Osteoblast (primary cell): ENCODE measurements at regions not wholly inside any gene's neighbourhood (a gene's known extent, or its start where the extent isn't known, plus 50 kb on each side); places are given as distances from the start of the nearest gene placed in this dataset.
"Not testable (repeated sequence)": the region's sequence is repeated elsewhere in the genome, so short reads cannot be mapped to it uniquely, and the experiment has no call there.

Experiments
- DNase-seq: peaks from one replicate; pipeline ENCODE4 v3.0.0; 2011; ENCODE audit warnings: low spot score, mixed read lengths; ENCODE audit not compliant: insufficient read length; ENCODE audit errors: missing footprints
- H2AFZ ChIP-seq: 2 replicates; pipeline ENCODE4 v1.6.0; 2011; ENCODE audit warnings: mild to moderate bottlenecking, low read length
- H3K27ac ChIP-seq: 2 replicates; pipeline ENCODE4 v1.5.1; 2011; ENCODE audit warnings: mild to moderate bottlenecking, low read depth, low read length, moderate library complexity
- H3K27me3 ChIP-seq: 2 replicates; pipeline ENCODE4 v1.6.0; 2012; ENCODE audit warnings: mild to moderate bottlenecking, control low read depth, inconsistent platforms, low read length, moderate library complexity; ENCODE audit not compliant: insufficient read depth
- H3K36me3 ChIP-seq: 2 replicates; pipeline ENCODE4 v1.5.1; 2011; ENCODE audit warnings: mild to moderate bottlenecking, low read length, control low read depth, moderate library complexity; ENCODE audit not compliant: insufficient read depth
- H3K4me1 ChIP-seq: 2 replicates; pipeline ENCODE4 v1.5.1; 2011; ENCODE audit warnings: mild to moderate bottlenecking, low read length, control low read depth, moderate library complexity; ENCODE audit not compliant: insufficient read depth
- H3K4me2 ChIP-seq: 2 replicates; pipeline ENCODE4 v1.6.0; 2011; ENCODE audit warnings: mild to moderate bottlenecking, low read length; ENCODE audit not compliant: insufficient read depth
- H3K4me3 ChIP-seq: fragments of 200-600 bp; sonication (generic); 3 replicates; pipeline ENCODE4 v1.5.1; 2012; ENCODE audit warnings: mild to moderate bottlenecking, low read length, inconsistent platforms; ENCODE audit not compliant: insufficient read depth
- H3K79me2 ChIP-seq: 2 replicates; pipeline ENCODE4 v1.6.0; 2012; ENCODE audit warnings: mild to moderate bottlenecking, low read length, control low read depth, inconsistent platforms; ENCODE audit not compliant: insufficient read depth
- H3K9me3 ChIP-seq: 2 replicates; pipeline ENCODE4 v1.5.1; 2011; ENCODE audit warnings: low read depth, low read length, control low read depth
- H4K20me1 ChIP-seq: 2 replicates; pipeline ENCODE4 v1.6.0; 2012; ENCODE audit warnings: mild to moderate bottlenecking, low read length, control low read depth; ENCODE audit not compliant: insufficient read depth
- CTCF ChIP-seq: IDR thresholded peaks from 2 replicates; pipeline ENCODE4 v1.5.1; 2011; ENCODE audit warnings: mild to moderate bottlenecking, low read depth, low read length, moderate library complexity; ENCODE audit errors: extremely low read depth

DNA sequence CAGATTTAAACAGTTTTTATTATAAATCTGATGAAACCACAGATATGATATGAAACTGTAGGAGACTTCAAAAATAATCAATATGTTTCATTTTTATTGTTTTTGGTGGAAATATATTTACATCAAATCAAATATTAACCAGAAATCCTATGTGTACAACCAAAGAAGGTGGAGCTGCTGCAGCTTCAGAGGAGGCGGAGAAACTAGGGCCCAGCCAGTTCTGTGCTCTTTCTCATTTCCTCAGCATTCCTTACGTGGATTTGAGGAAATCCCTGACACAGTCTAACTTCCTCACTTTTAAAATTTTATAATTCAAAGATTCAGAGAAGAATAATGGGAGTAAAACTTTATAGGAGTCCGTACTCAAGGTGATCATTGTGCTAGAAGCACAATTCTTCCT, 610.7 kb upstream of the CPXCR1 start:
- no peak overlapping the region for H3K4me3 ChIP-seq
- H3K4me1 ChIP-seq = no peaks in the 10 kb centered on the region
- H3K79me2 ChIP-seq = no peaks in the 10 kb centered on the region
- H3K4me2 ChIP-seq = no peak overlapping the region
- H3K9me3 ChIP-seq = no peaks in the 10 kb centered on the region
- no peak for TF ChIP-seq CTCF
- H4K20me1 ChIP-seq = no peaks in the 10 kb centered on the region
- H3K27ac ChIP-seq = no peak overlapping the region
- no peaks in the 10 kb centered on the region for H3K36me3 ChIP-seq
- no peaks in the 10 kb centered on the region for H3K27me3 ChIP-seq
- DNase-seq = no peak
- H2AFZ ChIP-seq = no peak overlapping the region

DNA sequence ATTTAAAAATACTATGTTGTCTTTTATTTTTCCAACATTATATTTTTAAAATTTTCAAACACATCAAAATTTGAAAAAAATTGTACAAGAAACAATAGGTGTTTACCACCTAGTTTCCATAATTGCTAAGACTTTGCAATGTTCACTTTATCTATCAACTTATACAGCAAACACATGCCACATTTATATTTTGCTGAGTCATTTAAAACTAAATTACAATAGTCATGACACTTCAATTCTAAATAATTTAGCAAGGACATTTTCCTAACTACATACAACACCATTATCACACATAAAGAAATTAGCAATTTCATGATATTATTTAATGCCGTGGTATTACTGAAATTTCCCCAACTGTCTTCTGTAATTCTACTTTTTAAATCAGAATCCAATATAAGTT, 600.4 kb upstream of the CPXCR1 start:
- Histone ChIP-seq H3K27ac (no peak overlapping the region), H4K20me1 (no peaks in the 10 kb centered on the region), H3K4me1 (no peaks in the 10 kb centered on the region), H2AFZ (no peak overlapping the region), H3K4me3 (no peak overlapping the region), H3K4me2 (no peak overlapping the region), H3K36me3 (no peaks in the 10 kb centered on the region), H3K27me3 (no peaks in the 10 kb centered on the region), H3K9me3 (no peaks in the 10 kb centered on the region), H3K79me2 (no peaks in the 10 kb centered on the region)
- no peak for DNase-seq
- TF ChIP-seq CTCF = no peak

DNA sequence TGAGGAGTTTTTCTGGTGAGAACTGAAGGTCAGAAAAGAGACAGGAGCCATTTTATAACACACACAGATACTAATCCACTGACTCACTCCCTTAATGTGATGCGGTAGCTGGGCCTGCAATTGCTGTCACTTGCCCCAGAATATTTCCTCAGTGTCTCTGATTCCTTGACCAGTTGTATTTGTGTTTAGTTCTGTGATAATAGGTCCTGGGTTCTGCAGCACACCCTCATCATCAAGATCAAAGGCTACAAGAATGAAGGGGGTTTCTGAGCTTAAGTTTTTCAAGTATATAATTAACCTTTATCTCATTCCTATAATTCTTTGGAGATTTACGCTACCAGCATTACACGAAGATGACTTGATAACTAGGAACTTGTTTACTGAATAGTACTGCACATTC, 576.5 kb upstream of the CPXCR1 start:
- H2AFZ ChIP-seq = no peak overlapping the region
- peaks cover 5% of the 10 kb centered on the region for H3K9me3 ChIP-seq
- H3K4me1 ChIP-seq = no peaks in the 10 kb centered on the region
- no peaks in the 10 kb centered on the region for H4K20me1 ChIP-seq
- H3K4me2 ChIP-seq = no peak overlapping the region
- H3K27me3 ChIP-seq = no peaks in the 10 kb centered on the region
- no peak overlapping the region for H3K4me3 ChIP-seq
- H3K36me3 ChIP-seq = no peaks in the 10 kb centered on the region
- no peak overlapping the region for H3K27ac ChIP-seq
- no peak for DNase-seq
- H3K79me2 ChIP-seq = no peaks in the 10 kb centered on the region
- TF ChIP-seq CTCF = no peak

DNA sequence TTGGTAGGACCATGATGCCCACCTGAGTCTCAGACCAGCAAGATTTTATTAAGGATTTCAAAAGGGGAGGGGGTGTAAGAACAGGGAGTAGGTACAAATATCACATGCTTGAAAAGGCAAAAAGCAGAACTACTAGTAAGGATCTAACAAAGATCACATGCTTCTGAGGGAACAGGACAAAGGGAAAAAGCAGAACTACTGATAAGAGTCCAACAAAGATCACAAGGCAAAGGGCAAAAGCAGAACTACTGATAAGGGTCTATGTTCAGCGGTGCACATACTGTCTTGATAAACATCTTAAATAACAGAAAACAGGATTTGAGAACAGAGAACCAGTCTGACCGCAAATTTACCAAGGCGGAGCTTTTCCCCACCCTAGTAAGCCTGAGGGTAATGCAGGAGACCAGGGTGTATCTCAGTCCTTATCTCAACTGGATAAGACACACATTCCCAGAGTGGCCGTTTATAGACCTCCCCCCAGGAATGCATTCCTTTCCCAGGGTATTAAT, 573.0 kb upstream of the CPXCR1 start:
- H3K9me3 ChIP-seq, H4K20me1 ChIP-seq, H3K27me3 ChIP-seq, DNase-seq, H3K79me2 ChIP-seq, H3K27ac ChIP-seq, H2AFZ ChIP-seq, H3K4me3 ChIP-seq, H3K36me3 ChIP-seq, H3K4me1 ChIP-seq, H3K4me2 ChIP-seq: not testable (repeated sequence)
